CD4-positive, alpha-beta T cell treated with Interleukin-10 for 1 hour (primary cell): ENCODE measurements at regions not wholly inside any gene's neighbourhood (a gene's known extent, or its start where the extent isn't known, plus 50 kb on each side); places are given as distances from the start of the nearest gene placed in this dataset.

Experiments
- DNase-seq: peaks from one replicate; pipeline ENCODE4 v3.0.0-alpha.2; 2020

DNA sequence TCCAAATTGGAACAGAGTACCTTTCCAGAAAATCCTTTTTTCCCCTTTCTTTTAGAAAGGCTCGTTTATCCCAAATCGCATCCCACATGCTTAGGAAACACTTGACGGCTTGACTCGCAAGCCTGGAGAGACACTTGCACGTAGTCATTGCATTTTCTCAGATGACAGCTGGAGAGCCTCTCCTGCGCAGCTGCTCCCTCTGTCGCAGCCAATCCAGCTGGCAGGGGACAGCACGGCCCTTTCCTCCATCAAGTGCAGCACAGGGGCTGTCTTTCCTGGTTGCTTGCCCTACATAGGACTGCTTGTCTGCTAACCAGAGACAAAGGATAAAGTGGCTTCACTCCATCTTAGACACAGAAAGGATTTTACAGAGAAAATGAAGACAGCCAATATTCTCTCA, 77.6 kb upstream of the RGS17 start:
- DNase-seq: no peak

GRCh38 chr6:153207617-153208016, 76.5 kb upstream of the RGS17 start:
- DNase-seq: no peak

GRCh38 chr6:153207006-153207405, 75.9 kb upstream of the RGS17 start:
- DNase-seq: no peak

DNA sequence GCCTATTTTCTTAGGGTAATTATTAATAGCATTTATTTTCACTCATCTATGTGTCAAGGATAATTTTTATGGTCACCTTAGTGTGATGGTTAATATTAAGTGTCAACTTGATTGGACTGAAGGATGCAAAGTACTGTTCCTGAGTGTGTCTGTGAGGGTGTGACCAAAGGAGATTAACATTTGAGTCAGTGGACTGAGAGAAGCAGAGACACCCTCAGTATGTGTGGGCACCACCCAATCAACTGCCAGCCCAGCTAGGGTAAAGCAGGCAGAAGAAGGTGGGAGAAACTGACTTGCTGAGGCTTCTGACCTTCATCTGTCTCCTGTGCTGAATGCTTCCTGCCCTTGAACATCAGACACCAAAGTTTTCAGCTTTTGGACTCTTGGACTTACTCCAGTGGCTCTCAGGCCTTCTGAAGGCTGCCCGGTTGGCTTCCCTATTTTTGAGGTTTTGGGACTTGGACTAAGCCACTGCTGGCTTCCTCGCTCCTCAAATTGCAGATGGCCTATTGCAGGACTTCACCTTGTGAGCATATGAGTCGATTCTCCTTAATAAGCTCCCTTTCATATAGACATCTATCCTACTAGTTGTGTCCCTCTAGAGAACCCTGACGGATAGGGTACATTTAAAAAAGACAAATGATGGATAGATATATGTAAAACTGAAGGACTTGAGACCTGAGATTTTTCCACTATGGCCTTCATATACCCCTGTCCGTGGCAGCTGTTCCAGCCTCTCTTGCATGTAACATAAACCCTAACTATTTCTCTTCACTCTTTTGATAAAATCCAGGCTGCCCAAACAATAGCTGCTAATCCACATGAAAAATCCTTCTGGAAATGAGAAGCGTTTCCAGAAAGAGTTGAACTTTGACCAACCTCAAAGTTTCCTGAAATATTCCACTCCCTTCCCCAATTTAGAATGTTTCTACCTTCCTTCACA, 62.1 kb upstream of the RGS17 start:
- DNase-seq: no peak

GRCh38 chr6:153183925-153184324, 52.8 kb upstream of the RGS17 start:
- DNase-seq: no peak
